ENCODE measurements at regions not wholly inside any gene's neighbourhood (a gene's known extent, or its start where the extent isn't known, plus 50 kb on each side); places are given as distances from the start of the nearest gene placed in this dataset.

GRCh38 chr1:57550092-57550491 is 126.2 kb upstream of the DAB1 start:
- TF ChIP-seq CTCF (IDR thresholded peaks at IDR 0.05) (no peak), POLR2A (IDR thresholded peaks at IDR 0.05) (no peak)

All from Peyer's patch (tissue), 4 donors.